ENCODE measurements at regions not wholly inside any gene's neighbourhood (a gene's known extent, or its start where the extent isn't known, plus 50 kb on each side); places are given as distances from the start of the nearest gene placed in this dataset.

DNA sequence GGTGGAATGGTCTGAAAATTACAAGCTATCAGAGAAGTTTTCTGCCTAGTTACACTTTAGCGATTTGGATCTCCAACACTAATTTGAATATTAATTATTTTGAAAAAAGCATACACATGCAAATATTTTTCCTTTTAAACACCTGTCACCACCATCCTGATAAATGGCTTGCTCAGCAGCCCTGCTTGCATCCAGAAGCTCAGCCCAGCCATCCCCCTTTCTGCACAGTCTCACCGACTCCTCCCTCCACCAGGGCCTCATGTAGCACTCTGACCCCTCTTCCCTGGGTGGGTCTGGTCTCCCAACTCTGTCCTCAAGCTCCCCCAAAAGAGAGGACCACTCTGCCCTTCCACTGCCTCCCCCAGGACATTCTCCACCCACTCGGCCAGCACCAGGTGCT is 70.0 kb downstream of the C5orf15 start:
- TF ChIP-seq, protein P1, sequence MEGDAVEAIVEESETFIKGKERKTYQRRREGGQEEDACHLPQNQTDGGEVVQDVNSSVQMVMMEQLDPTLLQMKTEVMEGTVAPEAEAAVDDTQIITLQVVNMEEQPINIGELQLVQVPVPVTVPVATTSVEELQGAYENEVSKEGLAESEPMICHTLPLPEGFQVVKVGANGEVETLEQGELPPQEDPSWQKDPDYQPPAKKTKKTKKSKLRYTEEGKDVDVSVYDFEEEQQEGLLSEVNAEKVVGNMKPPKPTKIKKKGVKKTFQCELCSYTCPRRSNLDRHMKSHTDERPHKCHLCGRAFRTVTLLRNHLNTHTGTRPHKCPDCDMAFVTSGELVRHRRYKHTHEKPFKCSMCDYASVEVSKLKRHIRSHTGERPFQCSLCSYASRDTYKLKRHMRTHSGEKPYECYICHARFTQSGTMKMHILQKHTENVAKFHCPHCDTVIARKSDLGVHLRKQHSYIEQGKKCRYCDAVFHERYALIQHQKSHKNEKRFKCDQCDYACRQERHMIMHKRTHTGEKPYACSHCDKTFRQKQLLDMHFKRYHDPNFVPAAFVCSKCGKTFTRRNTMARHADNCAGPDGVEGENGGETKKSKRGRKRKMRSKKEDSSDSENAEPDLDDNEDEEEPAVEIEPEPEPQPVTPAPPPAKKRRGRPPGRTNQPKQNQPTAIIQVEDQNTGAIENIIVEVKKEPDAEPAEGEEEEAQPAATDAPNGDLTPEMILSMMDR (conservative IDR thresholded peaks at IDR 0.05; ENCODE audit: low read depth, low read length) = no peak
- TF ChIP-seq EZH2 (IDR thresholded peaks at IDR 0.05; ENCODE audit: low read length, unreplicated experiment) = no peak

Data from PC-3 (cell line).